ENCODE measurements at regions not wholly inside any gene's neighbourhood (a gene's known extent, or its start where the extent isn't known, plus 50 kb on each side); places are given as distances from the start of the nearest gene placed in this dataset.

DNA sequence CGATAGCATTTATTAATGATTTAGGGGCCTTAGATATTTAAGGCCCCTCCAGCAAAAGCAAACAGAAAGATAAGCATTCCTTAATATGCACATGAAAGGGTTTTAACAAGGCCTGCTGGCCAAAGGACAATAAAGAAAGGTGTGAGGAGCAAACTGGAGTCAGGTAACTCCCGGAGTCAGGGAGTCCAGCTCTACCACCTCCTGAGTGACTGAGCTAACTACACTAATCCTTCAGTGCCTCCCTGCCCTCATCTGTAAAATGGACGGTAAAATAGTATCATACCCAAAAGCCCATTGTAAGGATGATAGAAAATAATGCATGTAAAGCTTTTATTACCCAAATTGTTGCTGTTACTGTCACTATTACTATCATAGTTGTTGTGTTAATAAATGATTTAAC is 161.7 kb downstream of the SIPA1L2 start:
- TF ChIP-seq POLR2A (IDR thresholded peaks at IDR 0.05): no peak
- TF ChIP-seq, protein P1, sequence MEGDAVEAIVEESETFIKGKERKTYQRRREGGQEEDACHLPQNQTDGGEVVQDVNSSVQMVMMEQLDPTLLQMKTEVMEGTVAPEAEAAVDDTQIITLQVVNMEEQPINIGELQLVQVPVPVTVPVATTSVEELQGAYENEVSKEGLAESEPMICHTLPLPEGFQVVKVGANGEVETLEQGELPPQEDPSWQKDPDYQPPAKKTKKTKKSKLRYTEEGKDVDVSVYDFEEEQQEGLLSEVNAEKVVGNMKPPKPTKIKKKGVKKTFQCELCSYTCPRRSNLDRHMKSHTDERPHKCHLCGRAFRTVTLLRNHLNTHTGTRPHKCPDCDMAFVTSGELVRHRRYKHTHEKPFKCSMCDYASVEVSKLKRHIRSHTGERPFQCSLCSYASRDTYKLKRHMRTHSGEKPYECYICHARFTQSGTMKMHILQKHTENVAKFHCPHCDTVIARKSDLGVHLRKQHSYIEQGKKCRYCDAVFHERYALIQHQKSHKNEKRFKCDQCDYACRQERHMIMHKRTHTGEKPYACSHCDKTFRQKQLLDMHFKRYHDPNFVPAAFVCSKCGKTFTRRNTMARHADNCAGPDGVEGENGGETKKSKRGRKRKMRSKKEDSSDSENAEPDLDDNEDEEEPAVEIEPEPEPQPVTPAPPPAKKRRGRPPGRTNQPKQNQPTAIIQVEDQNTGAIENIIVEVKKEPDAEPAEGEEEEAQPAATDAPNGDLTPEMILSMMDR (IDR thresholded peaks at IDR 0.05): no peak
